GM12878 (cell line): ENCODE measurements at regions not wholly inside any gene's neighbourhood (a gene's known extent, or its start where the extent isn't known, plus 50 kb on each side); places are given as distances from the start of the nearest gene placed in this dataset.

Source experiments
- ATAC-seq: fragments of 200-7000 bp; cut with Tn5 transposase; 3 replicates; pipeline ENCODE4 v1.9.1; 2020; ENCODE audit warnings: mild to moderate bottlenecking, moderate library complexity
- BruUV-seq: library from RNA; stranded (reverse); fragments of 400-500 nt; replicated peaks from 2 replicates; lab custom pipeline; 2021; lab: Mats Ljungman, UMichigan
- CTCF ChIA-PET: fragments of 300-600 bp; sonication (Branson Sonifier 250); formaldehyde crosslinking; extraction: SDS; loops from one replicate; lab custom pipeline; 2021; ENCODE audit warnings: inconsistent platforms; lab: Yijun Ruan, JAX
- POLR2A ChIA-PET: fragments of 350-600 bp; formaldehyde crosslinking; extraction: SDS; loops from one replicate; lab custom pipeline; 2021; ENCODE audit warnings: inconsistent platforms; lab: Charles Lee
- RAD21 ChIA-PET: fragments of 300-600 bp; sonication (Branson Sonifier 250); formaldehyde crosslinking; loops from one replicate; lab custom pipeline; 2023; ENCODE audit warnings: antibody characterized with exemption; ENCODE audit not compliant: unreplicated experiment; lab: Charles Lee
- SMC1A ChIA-PET: fragments of 300-600 bp; sonication (Branson Sonifier 250); formaldehyde crosslinking; loops from one replicate; lab custom pipeline; 2023; ENCODE audit not compliant: unreplicated experiment, uncharacterized antibody; lab: Charles Lee
- DNase-seq: peaks from one replicate; pipeline ENCODE4 v3.0.0-alpha.2; 2011; ENCODE audit warnings: low read depth, low spot score
- FAIRE-seq: peaks from 3 replicates; lab custom pipeline; 2011; peaks lifted over from hg19 to GRCh38; lab: Jason Lieb, UNC
- H2AFZ ChIP-seq: 2 replicates; pipeline ENCODE4 v1.6.0; 2011; ENCODE audit warnings: low read depth, low read length, control low read depth; ENCODE audit not compliant: control insufficient read depth
- H3K27ac ChIP-seq: 2 replicates; pipeline ENCODE4 v1.5.1; 2011; ENCODE audit warnings: control low read depth; ENCODE audit not compliant: control insufficient read depth, insufficient read depth
- H3K27me3 ChIP-seq, 2 experiments: replicated peaks in 1 of 2; 2 replicates each; pipeline versions ENCODE4 v1.6.0 to v1.6.1; 2011; ENCODE audit warnings: low read length in 1 of 2; ENCODE audit not compliant: control insufficient read depth in 2 of 2, insufficient read depth in 2 of 2
- H3K36me3 ChIP-seq, 2 experiments: 2 replicates each; pipeline ENCODE4 v1.5.1; 2011; ENCODE audit warnings: low read length in 1 of 2; ENCODE audit not compliant: control insufficient read depth in 2 of 2, insufficient read depth in 2 of 2
- H3K4me1 ChIP-seq: 2 replicates; pipeline ENCODE4 v1.6.1; 2011; ENCODE audit warnings: mild to moderate bottlenecking, low read length, moderate library complexity, mixed read lengths; ENCODE audit not compliant: control insufficient read depth, insufficient read depth
- H3K4me2 ChIP-seq: 2 replicates; pipeline ENCODE4 v1.6.0; 2011; ENCODE audit warnings: control low read depth; ENCODE audit not compliant: control insufficient read depth, insufficient read depth
- H3K4me3 ChIP-seq: fragments of 200-600 bp; sonication (generic); 2 replicates; pipeline ENCODE4 v1.5.1; 2016
- H3K79me2 ChIP-seq: 2 replicates; pipeline ENCODE4 v1.6.0; 2011; ENCODE audit warnings: low read length; ENCODE audit not compliant: control insufficient read depth, insufficient read depth
- H3K9ac ChIP-seq: 2 replicates; pipeline ENCODE4 v1.8.0; 2011; ENCODE audit warnings: low read length, control low read depth, mixed read lengths; ENCODE audit not compliant: control insufficient read depth, insufficient read depth
- H3K9me3 ChIP-seq: replicated peaks from 3 replicates; pipeline ENCODE4 v1.5.1; 2011; ENCODE audit warnings: mild to moderate bottlenecking, low read length; ENCODE audit not compliant: control insufficient read depth, insufficient read depth
- H4K20me1 ChIP-seq: 2 replicates; pipeline ENCODE4 v1.6.0; 2011; ENCODE audit not compliant: control insufficient read depth, insufficient read depth
- CEBPB ChIP-seq, 2 experiments: fragments of 150-350 bp in 1 of 2; IDR thresholded peaks; 2 replicates each; pipeline ENCODE4 v1.6.1; 2012 to 2014; ENCODE audit warnings: low read depth in 2 of 2, low read length in 2 of 2, borderline replicate concordance in 1 of 2, inconsistent platforms in 1 of 2
- CREM ChIP-seq: IDR thresholded peaks from 2 replicates; pipeline ENCODE4 v1.6.1; 2014; ENCODE audit warnings: antibody characterized with exemption, low read depth
- EGR1 ChIP-seq, 2 experiments: IDR thresholded peaks; 1 replicate in 1 of 2; 2 replicates in 1 of 2; pipeline ENCODE4 v1.6.1; 2011 to 2012; ENCODE audit warnings: low read depth in 2 of 2, low read length in 2 of 2, borderline replicate concordance in 1 of 2, mild to moderate bottlenecking in 1 of 2, moderate library complexity in 1 of 2
- GABPA ChIP-seq: IDR thresholded peaks from 2 replicates; pipeline ENCODE4 v1.6.1; 2014; ENCODE audit warnings: antibody characterized with exemption, low read depth, mild to moderate bottlenecking, inconsistent platforms
- KDM1A ChIP-seq: fragments of 200-600 bp; sonication (generic); IDR thresholded peaks from 2 replicates; pipeline ENCODE4 v1.6.1; 2016; ENCODE audit warnings: borderline replicate concordance
- NR2F1 ChIP-seq: fragments of 450-650 bp; conservative IDR thresholded peaks from 2 replicates; pipeline ENCODE4 v1.6.1; 2017; ENCODE audit warnings: mild to moderate bottlenecking
- NRF1 ChIP-seq: conservative IDR thresholded peaks from 2 replicates; pipeline ENCODE4 v1.6.1; 2011; ENCODE audit warnings: mild to moderate bottlenecking, low read depth, low read length, improper control_type of control experiment
- RELA ChIP-seq: fragments of 450-650 bp; IDR thresholded peaks from 2 replicates; pipeline ENCODE4 v1.8.0; 2014; ENCODE audit warnings: borderline replicate concordance; ENCODE audit not compliant: partially characterized antibody
- SIX5 ChIP-seq: IDR thresholded peaks from 2 replicates; pipeline ENCODE4 v1.6.1; 2011; ENCODE audit warnings: mild to moderate bottlenecking, low read depth, low read length, moderate library complexity; ENCODE audit not compliant: severe bottlenecking
- SMAD1 ChIP-seq: fragments of 450-650 bp; IDR thresholded peaks from 2 replicates; pipeline ENCODE4 v1.6.1; 2018; ENCODE audit warnings: mild to moderate bottlenecking, low read depth; ENCODE audit not compliant: partially characterized antibody
- SMARCA5 ChIP-seq: fragments of 450-650 bp; IDR thresholded peaks from 2 replicates; pipeline ENCODE4 v1.6.1; 2017; ENCODE audit warnings: mild to moderate bottlenecking
- USF2 ChIP-seq: IDR thresholded peaks from 2 replicates; pipeline ENCODE4 v1.6.1; 2011; ENCODE audit warnings: low read depth, low read length, improper control_type of control experiment, borderline replicate concordance
- ZNF384 ChIP-seq: IDR thresholded peaks from 2 replicates; pipeline ENCODE4 v1.6.1; 2012; ENCODE audit warnings: low read depth, mild to moderate bottlenecking, low read length, improper control_type of control experiment, borderline replicate concordance
- in situ Hi-C: fragments of 300-500 bp; cut with MboI; formaldehyde crosslinking; loops from 9 replicates; pipeline ENCODE4 v1.14.3; 2018; ENCODE audit warnings: mixed read lengths
- intact Hi-C: fragments of 100-400 bp; cut with micrococcal nuclease; formaldehyde crosslinking; loops from one replicate; pipeline ENCODE4 v1.14.2; 2022; ENCODE audit not compliant: unreplicated experiment
- TF ChIP-seq, protein P1 (sequence below): IDR thresholded peaks from 2 replicates; pipeline ENCODE4 v1.6.1; 2011; ENCODE audit warnings: borderline replicate concordance, low read depth, mild to moderate bottlenecking, moderate library complexity, mixed read lengths, low read length; ENCODE audit not compliant: insufficient read depth; ENCODE audit errors: extremely low read length

DNA sequence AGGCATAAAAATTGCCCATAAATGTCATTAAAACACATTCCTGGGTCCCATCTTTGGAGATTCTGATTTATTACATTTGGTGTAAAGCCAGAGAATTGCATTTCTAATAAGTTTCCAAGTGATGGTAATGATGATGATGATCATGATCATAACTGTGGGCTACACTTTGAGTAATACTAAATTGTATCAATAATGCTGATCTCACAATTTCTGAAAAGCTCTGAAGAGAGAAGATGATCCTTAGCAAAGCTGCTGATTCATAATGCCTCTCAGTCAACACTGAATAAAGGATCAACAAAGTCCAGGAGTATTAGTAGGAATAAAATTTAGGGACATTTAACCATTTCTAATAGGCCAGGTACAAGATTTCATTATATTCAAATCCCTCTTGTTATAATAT lies 434.5 kb downstream of the CAAP1 start:
- H3K27ac ChIP-seq: no peak overlapping the region
- in situ Hi-C loops: no loop called here
- CTCF ChIA-PET: no interaction called here

More for the DNA sequence above, 434.5 kb downstream of the CAAP1 start:
- FAIRE-seq (no peak), DNase-seq (no peak), ATAC-seq (no peak)
- RAD21 ChIA-PET: no interaction called here
- no peak overlapping the region for H3K4me2 ChIP-seq
- SMC1A ChIA-PET: interaction anchor here (1.0 to 1.2 kb wide), 2 partner anchors 9 to 13 kb away, joined by 3 read pairs; no protein-coding TSS in a partner anchor
- H3K36me3 ChIP-seq: no peaks in the 10 kb centered on the region
- no peak overlapping the region for H3K4me3 ChIP-seq
- H3K4me1 ChIP-seq: no peaks in the 10 kb centered on the region
- no TSS peak for BruUV-seq
- no peaks in the 10 kb centered on the region for H3K79me2 ChIP-seq
- H2AFZ ChIP-seq: no peak overlapping the region
- no peaks in the 10 kb centered on the region for H3K9me3 ChIP-seq
- POLR2A ChIA-PET: no interaction called here
- H4K20me1 ChIP-seq: no peaks in the 10 kb centered on the region
- H3K9ac ChIP-seq: no peak overlapping the region
- TF ChIP-seq NR2F1: no peak
- TF ChIP-seq CREM: no peak
- no peak for TF ChIP-seq SMARCA5
- TF ChIP-seq ZNF384: no peak
- TF ChIP-seq GABPA: no peak
- no peak for TF ChIP-seq USF2
- TF ChIP-seq, protein P1, sequence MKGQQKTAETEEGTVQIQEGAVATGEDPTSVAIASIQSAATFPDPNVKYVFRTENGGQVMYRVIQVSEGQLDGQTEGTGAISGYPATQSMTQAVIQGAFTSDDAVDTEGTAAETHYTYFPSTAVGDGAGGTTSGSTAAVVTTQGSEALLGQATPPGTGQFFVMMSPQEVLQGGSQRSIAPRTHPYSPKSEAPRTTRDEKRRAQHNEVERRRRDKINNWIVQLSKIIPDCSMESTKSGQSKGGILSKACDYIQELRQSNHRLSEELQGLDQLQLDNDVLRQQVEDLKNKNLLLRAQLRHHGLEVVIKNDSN: no peak
- TF ChIP-seq SMAD1: no peak
- no peak for TF ChIP-seq RELA
- TF ChIP-seq SIX5: no peak
- no peak for TF ChIP-seq KDM1A
- no peak for TF ChIP-seq EGR1 (IDR thresholded peaks at IDR 0.05; ENCODE audit: borderline replicate concordance in 1 of 2, low read depth in 2 of 2, low read length in 2 of 2)
- no peak for TF ChIP-seq CEBPB (IDR thresholded peaks at IDR 0.05; ENCODE audit: borderline replicate concordance in 1 of 2, low read depth in 2 of 2, low read length in 2 of 2)
- no peak for TF ChIP-seq NRF1
- intact Hi-C loops: no loop called here
- no peaks in the 10 kb centered on the region for H3K27me3 ChIP-seq
